OCI-LY3 (cell line): ENCODE measurements at regions not wholly inside any gene's neighbourhood (a gene's known extent, or its start where the extent isn't known, plus 50 kb on each side); places are given as distances from the start of the nearest gene placed in this dataset.

ENCODE experiments used
- CTCF ChIP-seq: fragments of 200-600, 300-600 bp; sonication (generic); IDR thresholded peaks from 2 replicates; pipeline ENCODE4 v1.5.1; 2014; ENCODE audit warnings: antibody characterized with exemption, low read length, low read depth
- EZH2phosphoT487 ChIP-seq: fragments of 200-600 bp; shearing (Covaris generic); IDR thresholded peaks from 2 replicates; pipeline ENCODE4 v1.6.1; 2018; ENCODE audit warnings: antibody characterized with exemption, mixed run types, low read depth

GRCh38 chr14:105876829-105877228, 350.4 kb downstream of the TMEM121 start:
- TF ChIP-seq CTCF (no peak), EZH2phosphoT487 (no peak)
